K562 (cell line): ENCODE measurements at regions not wholly inside any gene's neighbourhood (a gene's known extent, or its start where the extent isn't known, plus 50 kb on each side); places are given as distances from the start of the nearest gene placed in this dataset.

Experiments
- ATAC-seq: fragments of 200-7000 bp; cut with Tn5 transposase; 3 replicates; pipeline ENCODE4 v1.9.1; 2020; ENCODE audit warnings: moderate library complexity
- BruUV-seq: library from RNA; stranded (reverse); fragments of 400-500 nt; replicated peaks from 2 replicates; lab custom pipeline; 2021; lab: Mats Ljungman, UMichigan
- CTCF ChIA-PET: fragments of 300-600 bp; formaldehyde crosslinking; extraction: SDS; loops from one replicate; lab custom pipeline; 2021; ENCODE audit warnings: low intra/inter-chr PET ratio; lab: Yijun Ruan, JAX
- POLR2A ChIA-PET: fragments of 300-600, 350-650 bp; sonication (Branson Sonifier 250); formaldehyde crosslinking; extraction: SDS; loops from one replicate; lab custom pipeline; 2021; ENCODE audit warnings: antibody characterized with exemption, inconsistent platforms; lab: Yijun Ruan, JAX
- DNase-seq, 4 experiments: peaks; one replicate each; pipeline versions ENCODE4 v3.0.0 to v3.0.0-alpha.2; 2011 to 2018; ENCODE audit warnings: low spot score in 3 of 4, mixed read lengths in 3 of 4; ENCODE audit errors: extremely low read depth in 1 of 4
- FAIRE-seq: peaks from 2 replicates; lab custom pipeline; 2011; peaks lifted over from hg19 to GRCh38; lab: Jason Lieb, UNC
- H2AFZ ChIP-seq: 2 replicates; pipeline ENCODE4 v1.6.0; 2011; ENCODE audit warnings: low read depth, low read length, control low read depth, inconsistent platforms
- H3K27ac ChIP-seq: fragments of 200-600 bp; 3 replicates; pipeline ENCODE4 v1.8.0; 2011; ENCODE audit warnings: low read depth, mild to moderate bottlenecking, control low read depth, inconsistent platforms, low read length, moderate library complexity, mixed read lengths; ENCODE audit errors: extremely low read depth
- H3K27me3 ChIP-seq, 2 experiments: fragments of 300-600 bp in 1 of 2; 2 replicates in 1 of 2; 3 replicates in 1 of 2; pipeline versions ENCODE4 v1.6.0 to v1.8.0; 2011; ENCODE audit warnings: inconsistent platforms in 2 of 2, low read length in 2 of 2, mild to moderate bottlenecking in 1 of 2, mixed read lengths in 1 of 2, moderate library complexity in 1 of 2; ENCODE audit not compliant: control insufficient read depth in 2 of 2, insufficient read depth in 2 of 2
- H3K36me3 ChIP-seq: fragments of 300-600 bp; 3 replicates; pipeline ENCODE4 v1.8.0; 2011; ENCODE audit warnings: mild to moderate bottlenecking, low read length, inconsistent platforms; ENCODE audit not compliant: control insufficient read depth, insufficient read depth
- H3K4me1 ChIP-seq, 2 experiments: fragments of 200-600 bp in 1 of 2; replicated peaks in 1 of 2; 2 replicates in 1 of 2; 3 replicates in 1 of 2; pipeline versions ENCODE4 v1.5.1 to v1.8.0; 2011; ENCODE audit warnings: inconsistent platforms in 2 of 2, low read length in 2 of 2, mild to moderate bottlenecking in 1 of 2, mixed read lengths in 1 of 2, moderate library complexity in 1 of 2; ENCODE audit not compliant: control insufficient read depth in 2 of 2, insufficient read depth in 2 of 2
- H3K4me2 ChIP-seq: 2 replicates; pipeline ENCODE4 v1.6.1; 2011; ENCODE audit warnings: low read length, control low read depth, inconsistent platforms, mixed read lengths; ENCODE audit not compliant: insufficient read depth
- H3K4me3 ChIP-seq: fragments of 200-600 bp; sonication (generic), shearing (Covaris generic); 2 replicates; pipeline ENCODE4 v1.5.1; 2016; ENCODE audit warnings: control low read depth, inconsistent platforms
- H3K79me2 ChIP-seq: fragments of 200-600 bp; 3 replicates; pipeline ENCODE4 v1.8.0; 2011; ENCODE audit warnings: low read length, inconsistent platforms; ENCODE audit not compliant: control insufficient read depth, insufficient read depth
- H3K9ac ChIP-seq, 2 experiments: 2 replicates each; pipeline versions ENCODE4 v1.6.0 to v1.6.1; 2011; ENCODE audit warnings: low read depth in 2 of 2, low read length in 2 of 2, control low read depth in 1 of 2, inconsistent platforms in 1 of 2, mild to moderate bottlenecking in 1 of 2, mixed read lengths in 1 of 2; ENCODE audit not compliant: insufficient read depth in 1 of 2
- H3K9me1 ChIP-seq: one replicate; pipeline ENCODE4 v1.6.0; 2011; ENCODE audit warnings: inconsistent platforms, mild to moderate bottlenecking, low read length, moderate library complexity; ENCODE audit not compliant: control insufficient read depth, insufficient read depth
- H3K9me3 ChIP-seq: replicated peaks from 2 replicates; pipeline ENCODE4 v1.5.1; 2011; ENCODE audit warnings: low read depth, low read length, inconsistent platforms; ENCODE audit not compliant: control insufficient read depth, insufficient read depth
- H4K20me1 ChIP-seq: replicated peaks from 2 replicates; pipeline ENCODE4 v1.6.1; 2011; ENCODE audit warnings: low read length, inconsistent platforms, mixed read lengths; ENCODE audit not compliant: control insufficient read depth, insufficient read depth
- MAFF ChIP-seq: IDR thresholded peaks from 2 replicates; pipeline ENCODE4 v1.6.1; 2012; ENCODE audit warnings: low read length, improper control_type of control experiment
- MAFG ChIP-seq: fragments of 450-650 bp; conservative IDR thresholded peaks from 2 replicates; pipeline ENCODE4 v1.6.1; 2016; ENCODE audit warnings: missing genetic modification characterization, missing compliant biosample characterization
- MAFK ChIP-seq: IDR thresholded peaks from 2 replicates; pipeline ENCODE4 v1.6.1; 2011; ENCODE audit warnings: low read length, improper control_type of control experiment
- TSHZ1 ChIP-seq: fragments of 250-450 bp; sonication (Bioruptor Pico); IDR thresholded peaks from 2 replicates; pipeline ENCODE4 v1.4.0; 2020; ENCODE audit warnings: mild to moderate bottlenecking, moderate library complexity
- ZNF316 ChIP-seq: fragments of 450-650 bp; IDR thresholded peaks from 2 replicates; pipeline ENCODE4 v1.6.1; 2016
- ZNF717 ChIP-seq: fragments of 250-450 bp; sonication (Bioruptor Pico); IDR thresholded peaks from 2 replicates; pipeline ENCODE4 v1.5.0; 2021
- ZNF830 ChIP-seq: fragments of 250-450 bp; sonication (Bioruptor Pico); IDR thresholded peaks from 2 replicates; pipeline ENCODE4 v1.5.0; 2021; ENCODE audit warnings: mild to moderate bottlenecking
- WGBS: fragments of 100-300 bp; shearing (Covaris generic); methylation state at CpG from one replicate; pipeline ENCODE4 v1.1.6; 2016; ENCODE audit warnings: low coverage, mixed read lengths; ENCODE audit not compliant: insufficient coverage; ENCODE audit errors: missing lambda C conversion rate; 5-methylcytosine and 5-hydroxymethylcytosine counted together
- in situ Hi-C: fragments of 300-500 bp; cut with MboI; formaldehyde crosslinking; loops from 4 replicates; pipeline ENCODE4 v1.15.0; 2018; ENCODE audit warnings: inconsistent platforms, mixed read lengths
- intact Hi-C: fragments of 100-400 bp; cut with micrococcal nuclease; formaldehyde crosslinking; loops from 2 replicates; pipeline ENCODE4 v1.14.2; 2022

GRCh38 chr2:164030623-164031022 is 294.8 kb upstream of the FIGN start:
- CTCF ChIA-PET, result no interaction called here
- intact Hi-C loops, result no loop called here

More at GRCh38 chr2:164030623-164031022, 294.8 kb upstream of the FIGN start:
- Histone ChIP-seq H3K9me3 (no peaks in the 10 kb centered on the region; the same call in 1 of the 2 replicates), H3K9me1 (no peaks in the 10 kb centered on the region), H3K27ac (no peak overlapping the region), H3K27me3 (no peaks in the 10 kb centered on the region), H3K9ac (no peak overlapping the region), H3K4me3 (no peak overlapping the region), H3K36me3 (no peaks in the 10 kb centered on the region), H3K4me1 (no peaks in the 10 kb centered on the region), H4K20me1 (no peaks in the 10 kb centered on the region), H2AFZ (no peak overlapping the region), H3K4me2 (no peak overlapping the region), H3K79me2 (no peaks in the 10 kb centered on the region)
- no TSS peak for BruUV-seq
- in situ Hi-C loops, result no loop called here
- POLR2A ChIA-PET, result no interaction called here
- no peak for FAIRE-seq
- TF ChIP-seq TSHZ1 (no peak), MAFK (peak; percentile 47), ZNF830 (no peak), ZNF717 (no peak), MAFG (tag) (0 out of 2 replicates have a peak, but pooled peaks have one; percentile 8), ZNF316 (peak; percentile 44; the same call in 1 of the 2 replicates), MAFF (peak; percentile 37)
- WGBS, result 0% methylated on average over 2 of the region's 2 CpGs
- no peak for DNase-seq
- no peak for ATAC-seq
